Type B pancreatic cell (in vitro differentiated cells): ENCODE measurements at regions not wholly inside any gene's neighbourhood (a gene's known extent, or its start where the extent isn't known, plus 50 kb on each side); places are given as distances from the start of the nearest gene placed in this dataset.

Experiments used
- DNase-seq: peaks from one replicate; pipeline ENCODE4 v3.0.0; 2021; ENCODE audit warnings: mixed read lengths; ENCODE audit not compliant: unreplicated experiment; ENCODE audit errors: extremely low spot score
- H3K27ac Mint-ChIP-seq: 2 replicates; pipeline ENCODE4 v1.8.0; 2021; ENCODE audit warnings: mild to moderate bottlenecking, mixed read lengths
- H3K27me3 Mint-ChIP-seq: 2 replicates; pipeline ENCODE4 v1.8.0; 2021; ENCODE audit warnings: mixed read lengths
- H3K36me3 Mint-ChIP-seq: 2 replicates; pipeline ENCODE4 v1.8.0; 2021; ENCODE audit warnings: mixed read lengths
- H3K4me1 Mint-ChIP-seq: one replicate; pipeline ENCODE4 v1.8.0; 2021; ENCODE audit warnings: mixed read lengths; ENCODE audit not compliant: unreplicated experiment
- H3K4me3 Mint-ChIP-seq: 2 replicates; pipeline ENCODE4 v1.8.0; 2021; ENCODE audit warnings: mild to moderate bottlenecking, mixed read lengths
- H3K9me3 Mint-ChIP-seq: 2 replicates; pipeline ENCODE4 v1.8.0; 2021; ENCODE audit warnings: mixed read lengths
- CTCF ChIP-seq: fragments of 200-600 bp; sonication (generic); conservative IDR thresholded peaks from 2 replicates; pipeline ENCODE4 v1.5.0; 2021; ENCODE audit warnings: antibody characterized with exemption, mild to moderate bottlenecking

- no peak for DNase-seq
- TF ChIP-seq CTCF: no peak
- Mint-ChIP-seq H3K4me3 (no peak overlapping the region), H3K9me3 (no peaks in the 10 kb centered on the region), H3K4me1 (peaks cover 21% of the 10 kb centered on the region), H3K27ac (no peak overlapping the region), H3K27me3 (peaks cover 6% of the 10 kb centered on the region), H3K36me3 (no peaks in the 10 kb centered on the region)
Measured at GRCh38 chr10:3404381-3404780, 231.8 kb upstream of the PITRM1 start.

- peak overlapping the region; percentile 5 for H3K27ac Mint-ChIP-seq
Measured at GRCh38 chr10:3402187-3402751, 229.7 kb upstream of the PITRM1 start.

GRCh38 chr10:3401491-3401938, 228.9 kb upstream of the PITRM1 start:
- Mint-ChIP-seq H3K27me3 (peaks cover 12% of the 10 kb centered on the region), H3K4me3 (no peak overlapping the region), H3K27ac (no peak overlapping the region), H3K36me3 (no peaks in the 10 kb centered on the region), H3K4me1 (peaks cover 35% of the 10 kb centered on the region), H3K9me3 (peaks cover 5% of the 10 kb centered on the region)
- DNase-seq: no peak
- TF ChIP-seq CTCF: no peak

More at GRCh38 chr10:3402187-3402751, 229.7 kb upstream of the PITRM1 start:
- no peaks in the 10 kb centered on the region for H3K36me3 Mint-ChIP-seq
- peaks cover 9% of the 10 kb centered on the region for H3K27me3 Mint-ChIP-seq
- H3K9me3 Mint-ChIP-seq: peaks cover 5% of the 10 kb centered on the region
- no peak overlapping the region for H3K4me3 Mint-ChIP-seq
- no peak for DNase-seq
- TF ChIP-seq CTCF: no peak
- H3K4me1 Mint-ChIP-seq: peaks cover 33% of the 10 kb centered on the region

- Mint-ChIP-seq H3K4me3 (no peak overlapping the region), H3K9me3 (peaks cover 5% of the 10 kb centered on the region), H3K27me3 (peaks cover 11% of the 10 kb centered on the region), H3K36me3 (no peaks in the 10 kb centered on the region), H3K4me1 (peaks cover 45% of the 10 kb centered on the region), H3K27ac (peak overlapping the region; percentile 36)
- no peak for TF ChIP-seq CTCF
- DNase-seq: no peak
Measured at GRCh38 chr10:3400348-3400747, 227.8 kb upstream of the PITRM1 start.

GRCh38 chr10:3399756-3400155, 227.2 kb upstream of the PITRM1 start:
- Mint-ChIP-seq H3K36me3 (no peaks in the 10 kb centered on the region), H3K27me3 (peaks cover 11% of the 10 kb centered on the region), H3K4me1 (peaks cover 46% of the 10 kb centered on the region), H3K27ac (peak overlapping the region; percentile 36), H3K4me3 (peak overlapping the region; percentile 10), H3K9me3 (peaks cover 5% of the 10 kb centered on the region)
- TF ChIP-seq CTCF: no peak
- DNase-seq: peak; percentile 36
